Cardiac septum (tissue), 1 donor: ENCODE measurements at regions not wholly inside any gene's neighbourhood (a gene's known extent, or its start where the extent isn't known, plus 50 kb on each side); places are given as distances from the start of the nearest gene placed in this dataset.

ENCODE experiments used
- DNase-seq: peaks from one replicate; pipeline ENCODE4 v3.0.0-alpha.2; 2020; ENCODE audit warnings: low spot score
- intact Hi-C: fragments of 100-400 bp; cut with DNase I; formaldehyde crosslinking; loops from one replicate; pipeline ENCODE4 v1.14.0; 2022
- donor health status: DM: no; HTN: no; CAD: no.

GRCh38 chr19:31126236-31126635 is 223.0 kb downstream of the TSHZ3 start:
- intact Hi-C loops, result no loop called here

DNA sequence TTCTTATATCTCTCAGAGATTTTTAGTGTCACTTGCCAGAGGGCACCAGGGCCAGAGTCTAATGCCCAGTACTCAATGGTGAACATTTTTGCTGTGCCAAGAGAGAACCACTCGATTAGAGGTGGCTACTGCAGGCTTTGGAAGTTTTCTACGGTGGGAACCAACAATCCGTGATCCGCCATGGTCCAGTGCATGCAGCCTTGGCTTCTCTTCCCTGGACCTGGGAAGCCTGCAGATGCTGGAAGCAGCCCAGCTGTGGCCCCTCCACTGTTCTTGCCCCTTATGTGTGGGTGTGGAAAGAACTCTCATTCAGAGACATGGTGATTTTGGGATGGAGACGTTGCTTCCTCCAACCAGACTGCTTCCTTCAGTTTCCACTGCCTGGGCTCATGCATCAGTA is 224.2 kb downstream of the TSHZ3 start:
- intact Hi-C loops, result no loop called here
- DNase-seq, result no peak

More at GRCh38 chr19:31126236-31126635, 223.0 kb downstream of the TSHZ3 start:
- no peak for DNase-seq

- intact Hi-C loops, result no loop called here
Observed at GRCh38 chr19:31121501-31121900, 227.7 kb downstream of the TSHZ3 start.

DNA sequence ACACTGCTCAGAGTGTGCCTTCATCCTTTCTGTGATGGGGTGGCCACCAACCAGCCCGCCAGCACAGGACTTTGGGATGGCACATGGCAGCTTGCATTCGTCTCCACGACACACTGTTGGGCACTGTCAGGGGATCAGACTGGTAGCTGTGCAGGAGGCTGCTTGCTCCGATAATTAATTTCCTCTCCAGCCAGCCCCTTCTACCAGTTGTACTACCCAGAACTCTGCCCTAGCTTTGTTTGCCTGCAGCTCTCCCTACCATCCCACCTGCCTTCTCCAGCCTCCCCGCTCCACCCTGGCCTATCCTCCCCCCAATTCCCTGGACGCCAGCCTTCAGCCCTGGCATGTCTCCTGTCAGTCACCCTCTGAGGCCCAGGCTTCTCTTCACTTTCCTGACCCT is 228.3 kb downstream of the TSHZ3 start:
- intact Hi-C loops, result no loop called here
- DNase-seq, result peak; percentile 54

More at GRCh38 chr19:31121501-31121900, 227.7 kb downstream of the TSHZ3 start:
- DNase-seq, result peak; percentile 44

GRCh38 chr19:31119951-31120690 is 229.1 kb downstream of the TSHZ3 start:
- intact Hi-C loops, result no loop called here
- DNase-seq, result peak; percentile 61

DNA sequence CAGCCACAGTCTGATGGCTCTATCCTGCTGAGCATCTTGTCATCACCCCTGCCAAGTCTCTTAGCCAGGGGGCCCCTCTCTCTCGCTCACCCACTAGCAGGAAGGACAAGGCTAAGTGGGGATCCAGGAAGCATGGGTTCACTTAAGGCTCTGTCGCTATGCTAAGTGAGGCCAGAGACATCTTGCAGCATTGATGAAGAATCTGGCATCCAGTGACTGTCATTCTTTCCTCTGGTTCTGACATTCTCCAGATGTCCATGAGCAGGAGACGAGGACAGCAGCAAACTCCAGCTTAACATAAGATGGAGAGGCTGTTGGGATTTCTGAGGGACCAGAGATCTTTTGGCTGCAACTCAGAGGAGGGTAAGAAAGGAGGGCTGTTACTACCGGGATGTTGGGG is 230.2 kb downstream of the TSHZ3 start:
- DNase-seq, result peak; percentile 38
- intact Hi-C loops, result no loop called here

DNA sequence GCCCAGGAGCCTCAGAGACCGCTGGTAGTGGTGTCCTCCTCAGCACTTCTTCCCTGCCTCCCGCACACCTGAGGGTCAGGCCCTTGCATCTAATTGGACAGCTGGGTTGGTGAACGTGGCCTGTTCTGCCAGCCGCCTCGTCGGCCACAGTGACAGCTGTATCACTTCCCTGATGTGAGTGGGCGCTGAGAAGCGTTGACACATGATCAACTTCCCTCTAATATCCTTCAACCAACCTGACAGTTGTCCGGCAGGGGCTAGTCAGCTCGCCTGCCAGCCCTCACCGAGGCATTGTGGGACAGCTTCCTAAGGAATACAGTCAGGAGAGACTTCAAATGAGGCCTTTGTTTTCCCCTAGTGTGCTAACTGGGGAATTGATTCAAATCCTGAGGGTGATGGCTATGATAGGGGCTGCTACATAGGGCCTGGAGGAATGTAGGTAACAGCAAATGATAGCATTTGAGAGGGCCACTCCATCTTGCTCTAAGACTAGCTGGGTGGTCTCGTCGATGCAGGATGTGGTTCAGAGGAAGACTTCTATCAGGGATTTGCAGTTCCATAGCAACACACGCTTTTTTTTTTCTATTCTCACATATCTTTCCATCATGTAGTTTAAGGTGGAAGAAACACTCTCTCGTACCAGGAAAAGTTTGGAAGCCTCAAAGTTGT is 230.8 kb downstream of the TSHZ3 start:
- peak; percentile 74 for DNase-seq
- intact Hi-C loops, result no loop called here

- DNase-seq, result no peak
- intact Hi-C loops, result no loop called here
Observed at GRCh38 chr19:31114585-31114984, 234.7 kb downstream of the TSHZ3 start.

DNA sequence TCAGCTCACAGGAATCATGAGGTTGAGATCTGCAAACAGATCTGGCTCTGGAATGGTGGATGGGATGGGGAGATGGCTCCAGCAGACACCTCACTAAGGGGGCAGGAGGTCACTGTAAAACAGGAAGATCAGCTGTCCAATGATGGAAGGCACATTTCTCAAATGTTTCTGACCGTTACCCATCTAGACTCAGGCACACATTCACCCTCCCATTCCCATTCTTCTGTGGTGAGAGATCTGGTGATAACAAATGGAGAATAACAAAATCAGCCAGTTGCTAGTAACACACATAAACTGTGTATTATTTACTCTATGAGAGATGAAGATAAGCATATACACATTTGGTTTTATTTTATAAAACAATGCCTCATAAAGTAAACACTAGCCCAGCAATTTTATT is 235.9 kb downstream of the TSHZ3 start:
- intact Hi-C loops, result no loop called here

GRCh38 chr19:31112158-31112557 is 237.1 kb downstream of the TSHZ3 start:
- intact Hi-C loops, result no loop called here
- no peak for DNase-seq

More for the DNA sequence above, 235.9 kb downstream of the TSHZ3 start:
- DNase-seq, result no peak

GRCh38 chr19:31111741-31112140 is 237.5 kb downstream of the TSHZ3 start:
- intact Hi-C loops, result no loop called here
- no peak for DNase-seq

- no peak for DNase-seq
- intact Hi-C loops, result no loop called here
Observed at GRCh38 chr19:31110336-31110735, 238.9 kb downstream of the TSHZ3 start.

- no peak for DNase-seq
- intact Hi-C loops, result no loop called here
Observed at GRCh38 chr19:31109636-31110035, 239.6 kb downstream of the TSHZ3 start.

DNA sequence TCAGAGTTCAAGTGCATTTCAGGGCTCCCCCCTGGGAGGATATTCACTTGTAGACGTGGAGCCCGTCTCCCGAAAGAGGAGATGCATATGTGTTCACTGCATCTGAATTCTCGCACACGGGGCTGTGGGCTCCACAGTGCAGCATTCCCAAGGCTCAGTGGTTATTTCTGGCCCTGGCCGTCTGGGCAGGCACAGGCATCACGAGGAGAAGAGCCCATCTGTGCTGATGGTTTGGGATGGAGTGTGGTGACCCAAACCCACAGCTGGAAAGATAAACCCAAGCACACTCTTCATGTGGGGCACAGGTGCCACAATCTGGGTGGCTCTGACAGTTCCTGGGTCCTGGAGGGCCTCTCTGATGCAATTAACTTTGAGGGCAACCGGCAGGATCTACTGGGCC is 242.1 kb downstream of the TSHZ3 start:
- DNase-seq, result no peak
- intact Hi-C loops, result no loop called here

- no peak for DNase-seq
- intact Hi-C loops, result no loop called here
Observed at GRCh38 chr19:31105761-31106160, 243.5 kb downstream of the TSHZ3 start.

GRCh38 chr19:31104451-31104850 is 244.8 kb downstream of the TSHZ3 start:
- DNase-seq, result no peak
- intact Hi-C loops, result no loop called here

- no peak for DNase-seq
- intact Hi-C loops, result no loop called here
Observed at GRCh38 chr19:31103228-31103627, 246.0 kb downstream of the TSHZ3 start.

GRCh38 chr19:31102674-31103073 is 246.6 kb downstream of the TSHZ3 start:
- intact Hi-C loops, result no loop called here
- no peak for DNase-seq

DNA sequence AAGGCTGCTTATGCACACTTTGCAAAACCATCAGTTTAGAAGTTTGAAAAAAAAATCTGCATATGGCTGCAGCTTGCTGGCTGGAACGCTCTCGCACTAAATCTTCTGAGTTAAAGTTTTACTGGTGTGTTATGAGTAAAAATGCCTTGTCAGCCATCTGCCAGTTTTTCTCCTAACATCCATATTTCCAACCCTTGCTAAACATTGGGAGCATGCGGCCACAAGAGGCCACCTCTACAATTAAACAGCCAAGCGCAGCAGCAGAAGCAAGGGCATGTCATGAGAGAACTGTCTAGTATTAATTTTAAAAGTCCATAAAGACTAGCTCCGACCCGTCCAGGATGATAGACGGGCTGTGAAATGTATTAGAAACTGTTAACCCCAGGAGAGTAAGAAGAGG is 248.3 kb downstream of the TSHZ3 start:
- DNase-seq, result no peak
- intact Hi-C loops, result no loop called here

DNA sequence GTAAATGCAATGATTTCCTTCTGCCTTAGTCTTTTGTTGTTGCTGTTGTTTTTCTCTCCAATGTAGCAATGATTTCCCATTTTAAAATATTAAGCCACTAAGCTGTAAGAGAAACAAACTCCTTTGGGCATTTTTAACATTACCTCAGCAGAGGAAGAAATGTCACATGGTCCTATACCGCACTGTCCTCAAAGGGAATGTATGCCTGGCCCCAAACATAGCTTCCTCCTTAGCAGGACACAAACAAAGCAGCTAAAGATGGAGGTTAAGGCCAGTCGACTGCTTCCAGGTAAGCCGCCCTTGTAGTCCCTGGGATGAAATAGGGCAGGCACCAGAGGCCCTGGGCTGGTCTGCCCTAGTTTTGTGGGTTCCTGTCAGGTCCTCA is 249.0 kb downstream of the TSHZ3 start:
- DNase-seq, result no peak
- intact Hi-C loops, result no loop called here

GRCh38 chr19:31099515-31100205 is 249.6 kb downstream of the TSHZ3 start:
- DNase-seq, result no peak
- intact Hi-C loops, result no loop called here
